ENCODE measurements at regions not wholly inside any gene's neighbourhood (a gene's known extent, or its start where the extent isn't known, plus 50 kb on each side); places are given as distances from the start of the nearest gene placed in this dataset.
"Not testable (repeated sequence)": the region's sequence is repeated elsewhere in the genome, so short reads cannot be mapped to it uniquely, and the experiment has no call there.

DNA sequence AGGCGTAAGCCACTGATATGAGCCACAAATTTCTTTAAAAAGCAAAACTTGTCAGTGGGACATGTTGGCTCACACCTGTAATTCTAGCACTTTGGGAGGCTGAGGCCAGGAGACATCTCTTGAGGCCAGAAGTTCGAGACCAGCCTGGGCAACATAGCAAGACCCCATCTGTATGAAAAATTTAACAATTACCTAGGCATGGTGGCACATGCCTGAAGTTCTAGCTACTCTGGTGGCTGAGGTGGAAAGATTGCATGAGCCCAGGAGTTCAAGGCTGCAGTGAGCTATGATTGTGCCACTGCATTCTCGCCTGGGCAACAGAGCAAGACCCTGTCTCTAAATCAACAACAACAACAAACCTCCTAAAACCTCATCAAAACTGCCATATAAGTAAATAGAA lies 147.6 kb upstream of the BARHL2 start:
- DNase-seq = no peak

DNA sequence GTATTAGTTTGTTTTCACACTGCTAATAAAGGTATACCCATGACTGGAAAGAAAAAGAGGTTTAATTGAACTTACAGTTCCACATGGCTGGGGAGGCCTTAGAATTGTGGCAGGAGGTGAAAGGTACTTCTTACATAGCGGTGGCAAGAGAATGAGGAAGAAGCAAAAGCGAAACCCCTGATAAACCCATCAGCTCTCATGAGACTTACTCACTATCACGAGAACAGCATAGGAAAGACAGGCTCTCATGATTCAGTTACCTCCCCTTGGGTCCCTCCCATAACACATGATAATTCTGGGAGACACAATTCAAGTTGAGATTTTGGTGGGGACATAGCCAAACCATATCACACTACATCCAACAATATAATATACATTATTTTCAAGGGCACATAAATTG lies 145.7 kb upstream of the BARHL2 start:
- no peak for DNase-seq

- DNase-seq = not testable (repeated sequence)
These were observed 144.3 kb upstream of the BARHL2 start for GRCh38 chr1:90861421-90861820.

DNA sequence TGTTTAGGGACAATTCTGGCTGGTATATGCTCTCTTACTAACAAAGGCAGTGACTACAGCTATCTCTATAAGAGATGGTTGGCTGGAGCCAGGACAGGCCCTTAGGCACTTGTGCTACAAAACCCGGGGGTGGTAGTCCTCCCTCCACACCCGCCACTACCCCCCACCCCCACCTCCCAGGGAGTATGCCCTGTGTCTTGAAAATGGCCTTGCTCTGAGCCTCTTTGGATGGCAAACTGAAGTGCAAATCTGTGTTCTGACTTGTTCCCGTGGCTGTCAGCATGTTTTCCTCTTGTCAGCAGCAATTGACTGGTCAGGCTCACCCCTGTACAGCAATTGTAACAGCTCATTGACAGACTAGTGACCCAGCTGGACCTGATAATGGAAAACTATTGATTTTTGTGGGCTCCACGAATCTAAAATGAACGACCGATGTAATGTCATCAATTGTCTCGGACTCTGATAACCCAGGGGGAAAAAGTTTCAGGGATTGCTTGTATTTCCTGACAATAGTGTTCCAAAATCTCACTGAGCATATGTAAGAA lies 139.4 kb upstream of the BARHL2 start:
- no peak for DNase-seq

- no peak for DNase-seq
These were observed 137.4 kb upstream of the BARHL2 start for GRCh38 chr1:90854397-90854924.

DNA sequence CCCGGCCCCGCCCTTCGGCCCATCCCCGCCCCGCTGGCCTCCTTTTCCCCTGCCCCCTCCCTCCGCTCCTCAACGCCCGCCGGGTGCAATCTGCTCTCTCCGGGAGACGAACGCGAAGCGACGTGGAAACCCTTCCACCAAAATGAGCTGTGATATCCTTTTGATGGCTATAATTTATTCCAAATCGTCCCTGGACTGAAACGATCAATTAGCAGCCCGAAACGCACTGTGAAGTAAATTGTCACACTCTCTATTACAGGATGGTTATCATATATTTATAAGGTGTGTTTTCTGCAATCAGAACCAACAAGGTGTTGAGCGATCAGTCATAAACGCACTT lies 134.6 kb upstream of the BARHL2 start:
- DNase-seq = peak in 1 of 2 experiments; percentile 33

GRCh38 chr1:90850898-90851710 lies 134.0 kb upstream of the BARHL2 start:
- peak in 1 of 2 experiments; percentile 73 for DNase-seq

DNA sequence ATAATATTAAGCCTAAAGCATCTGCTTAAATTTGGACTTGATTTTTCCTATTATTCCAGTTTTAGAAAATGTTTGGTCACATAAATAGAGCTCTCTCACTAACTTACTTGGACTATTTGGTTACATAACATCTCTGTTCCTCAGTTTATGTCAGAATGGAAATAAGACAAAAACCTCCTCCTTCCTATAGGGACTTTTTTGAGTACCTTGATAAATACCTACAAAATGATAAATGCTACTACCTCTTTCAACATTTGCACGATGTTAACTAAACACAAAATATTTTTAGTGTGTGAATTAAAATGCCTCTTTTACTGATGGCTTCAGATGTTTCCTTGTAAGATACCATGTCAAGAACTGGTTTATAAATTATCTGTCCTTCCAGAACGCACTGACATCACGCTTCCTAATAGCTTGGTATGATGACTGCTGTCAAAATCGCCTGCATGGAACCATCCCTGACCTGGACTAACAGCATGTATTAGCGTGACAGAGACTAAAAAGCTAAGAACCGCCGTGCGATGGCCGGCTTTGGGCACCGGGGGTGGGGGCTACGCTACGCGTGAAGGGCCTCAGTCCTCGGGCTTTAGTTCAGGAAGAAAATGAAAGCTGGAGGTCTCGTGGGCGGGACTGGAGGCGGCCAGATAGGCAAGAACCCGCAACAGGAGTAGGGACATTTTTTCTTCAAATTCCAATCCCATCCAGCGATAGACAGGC lies 133.2 kb upstream of the BARHL2 start:
- DNase-seq = no peak

GRCh38 chr1:90841473-90841872 lies 124.4 kb upstream of the BARHL2 start:
- no peak for DNase-seq

- DNase-seq = no peak
These were observed 123.2 kb upstream of the BARHL2 start for GRCh38 chr1:90840352-90840751.

DNA sequence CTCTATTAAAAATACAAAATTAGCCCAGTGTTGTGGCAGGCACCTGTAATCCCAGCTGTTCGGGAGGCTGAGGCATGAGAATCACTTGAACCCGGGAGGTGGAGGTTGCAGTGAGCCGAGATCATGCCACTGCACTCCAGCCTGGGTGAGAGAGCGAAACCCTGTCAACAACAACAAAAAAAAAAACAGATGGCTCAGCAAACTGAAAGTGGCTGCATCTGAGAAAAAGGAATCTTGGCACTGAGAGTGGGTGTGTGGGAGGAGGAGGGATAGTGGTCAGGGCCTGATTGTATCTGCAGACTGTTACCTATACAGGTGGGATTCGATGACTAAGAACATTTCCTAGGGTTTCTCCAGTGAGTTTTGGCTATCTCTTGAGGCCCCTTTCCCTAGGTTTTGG lies 122.2 kb upstream of the BARHL2 start:
- no peak for DNase-seq

GRCh38 chr1:90838720-90839119 lies 121.6 kb upstream of the BARHL2 start:
- no peak for DNase-seq

GRCh38 chr1:90837420-90837819 lies 120.3 kb upstream of the BARHL2 start:
- DNase-seq = no peak

- no peak for DNase-seq
These were observed 119.2 kb upstream of the BARHL2 start for GRCh38 chr1:90836345-90836679.

- no peak for DNase-seq
These were observed 118.7 kb upstream of the BARHL2 start for GRCh38 chr1:90835661-90836344.

GRCh38 chr1:90834886-90835660 lies 118.0 kb upstream of the BARHL2 start:
- no peak for DNase-seq

DNA sequence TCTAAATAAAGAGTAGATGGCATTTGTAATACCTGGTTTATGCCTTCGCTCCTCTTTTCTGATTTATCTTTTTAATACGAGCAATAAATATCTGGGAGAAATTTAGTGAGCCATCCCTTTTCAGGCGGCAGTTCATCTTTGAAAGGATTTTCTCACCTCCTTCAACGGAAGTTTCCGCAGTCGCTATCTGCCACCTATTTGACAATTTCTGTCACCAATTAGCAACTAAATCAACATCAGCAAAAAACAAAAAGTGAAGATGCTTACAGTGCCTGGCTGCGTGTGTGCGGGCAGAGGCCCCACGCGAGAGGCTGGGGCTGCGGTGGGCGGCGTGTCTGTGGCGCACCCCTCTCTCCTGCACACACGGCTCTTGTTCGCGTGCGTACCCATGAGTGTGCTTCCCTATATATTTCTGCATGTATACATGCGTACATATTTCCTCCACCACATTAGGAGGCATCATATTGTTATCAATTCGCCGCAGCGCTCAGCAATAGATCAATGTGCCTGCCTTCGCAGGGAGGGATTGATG lies 117.3 kb upstream of the BARHL2 start:
- no peak for DNase-seq

GRCh38 chr1:90833466-90834110 lies 116.5 kb upstream of the BARHL2 start:
- no peak for DNase-seq

- DNase-seq = no peak
These were observed 114.8 kb upstream of the BARHL2 start for GRCh38 chr1:90831910-90832309.

DNA sequence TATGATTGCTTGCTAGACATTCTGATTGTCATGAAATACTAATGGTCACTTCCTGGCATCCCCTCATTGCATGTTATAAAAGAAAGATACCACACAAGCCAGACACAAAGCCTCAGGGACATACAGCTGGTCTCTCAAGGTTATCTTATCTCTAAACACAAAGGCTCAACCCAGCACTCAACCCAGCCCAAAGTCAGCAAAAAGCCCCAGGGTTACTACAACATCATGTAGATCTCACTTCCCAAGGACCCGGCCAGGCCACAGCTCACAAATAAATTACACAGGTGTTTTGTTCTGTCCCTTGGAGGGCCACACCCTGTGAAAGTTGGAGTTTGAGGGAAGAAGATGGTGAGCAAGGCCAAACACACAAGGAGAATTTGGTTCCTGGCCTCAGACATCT lies 109.7 kb upstream of the BARHL2 start:
- no peak for DNase-seq

- no peak for DNase-seq
These were observed 108.9 kb upstream of the BARHL2 start for GRCh38 chr1:90826024-90826423.

DNA sequence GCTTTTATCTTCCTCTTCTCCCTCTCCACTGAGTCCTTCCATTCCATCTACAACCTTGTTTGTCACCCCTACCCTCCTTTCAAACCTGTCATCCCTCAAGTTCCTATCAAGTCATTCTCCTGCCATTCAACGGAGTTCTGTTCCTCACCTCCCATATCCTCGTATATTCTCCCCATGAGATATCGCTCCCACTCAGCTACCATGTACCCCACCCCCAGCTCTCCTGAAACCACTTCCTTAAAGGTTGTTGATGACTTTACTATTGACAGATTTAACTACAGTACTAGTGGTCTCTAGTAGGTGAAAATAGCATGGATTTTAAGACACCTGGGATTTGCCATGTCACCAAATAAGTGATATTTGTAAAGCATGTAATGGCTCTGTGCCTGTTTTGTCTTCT lies 107.4 kb upstream of the BARHL2 start:
- no peak for DNase-seq
